ENCODE measurements at regions not wholly inside any gene's neighbourhood (a gene's known extent, or its start where the extent isn't known, plus 50 kb on each side); places are given as distances from the start of the nearest gene placed in this dataset.

- DNase-seq (ENCODE audit: low read depth), result no peak
- TF ChIP-seq CTCF (IDR thresholded peaks at IDR 0.05; ENCODE audit: insufficient read depth, low read depth, low read length, missing control alignments), result no peak
- H3K4me3 ChIP-seq (ENCODE audit: low read length), result no peak overlapping the region
Measured at GRCh38 chr11:27582621-27583020, 76.1 kb upstream of the LIN7C start.

- DNase-seq (ENCODE audit: low read depth), result no peak
- H3K4me3 ChIP-seq (ENCODE audit: low read length), result no peak overlapping the region
- no peak for TF ChIP-seq CTCF (IDR thresholded peaks at IDR 0.05; ENCODE audit: insufficient read depth, low read depth, low read length, missing control alignments)
Measured at GRCh38 chr11:27574342-27574741, 67.8 kb upstream of the LIN7C start.

GRCh38 chr11:27573024-27573423, 66.5 kb upstream of the LIN7C start:
- no peak for TF ChIP-seq CTCF (IDR thresholded peaks at IDR 0.05; ENCODE audit: insufficient read depth, low read depth, low read length, missing control alignments)
- H3K4me3 ChIP-seq (ENCODE audit: low read length), result no peak overlapping the region
- DNase-seq (ENCODE audit: low read depth), result no peak

GRCh38 chr11:27571154-27571810, 64.7 kb upstream of the LIN7C start:
- no peak for TF ChIP-seq CTCF (IDR thresholded peaks at IDR 0.05; ENCODE audit: insufficient read depth, low read depth, low read length, missing control alignments)
- DNase-seq (ENCODE audit: low read depth), result no peak
- H3K4me3 ChIP-seq (ENCODE audit: low read length), result no peak overlapping the region

GRCh38 chr11:27570542-27570941, 64.0 kb upstream of the LIN7C start:
- DNase-seq (ENCODE audit: low read depth), result no peak
- no peak for TF ChIP-seq CTCF (IDR thresholded peaks at IDR 0.05; ENCODE audit: insufficient read depth, low read depth, low read length, missing control alignments)
- no peak overlapping the region for H3K4me3 ChIP-seq (ENCODE audit: low read length)

GRCh38 chr11:27563641-27564040, 57.1 kb upstream of the LIN7C start:
- DNase-seq (ENCODE audit: low read depth), result no peak
- no peak for TF ChIP-seq CTCF (IDR thresholded peaks at IDR 0.05; ENCODE audit: insufficient read depth, low read depth, low read length, missing control alignments)
- no peak overlapping the region for H3K4me3 ChIP-seq (ENCODE audit: low read length)

GRCh38 chr11:27563201-27563600, 56.6 kb upstream of the LIN7C start:
- H3K4me3 ChIP-seq (ENCODE audit: low read length), result no peak overlapping the region
- peak; percentile 11 for DNase-seq (ENCODE audit: low read depth)
- no peak for TF ChIP-seq CTCF (IDR thresholded peaks at IDR 0.05; ENCODE audit: insufficient read depth, low read depth, low read length, missing control alignments)
